SK-N-MC (cell line): ENCODE measurements at regions not wholly inside any gene's neighbourhood (a gene's known extent, or its start where the extent isn't known, plus 50 kb on each side); places are given as distances from the start of the nearest gene placed in this dataset.

ENCODE experiments used
- DNase-seq: peaks from one replicate; pipeline ENCODE4 v3.0.0-alpha.2; 2011; ENCODE audit warnings: low read depth, low spot score
- H3K27ac ChIP-seq: fragments of 200-600 bp; sonication (generic); 2 replicates; pipeline ENCODE4 v1.5.1; 2016; ENCODE audit warnings: mixed run types
- H3K36me3 ChIP-seq: fragments of 200-600 bp; sonication (generic); 2 replicates; pipeline ENCODE4 v1.6.1; 2017; ENCODE audit warnings: antibody characterized with exemption, low read length, mixed read lengths; ENCODE audit not compliant: insufficient read depth
- H3K4me3 ChIP-seq: fragments of 200-600 bp; sonication (generic); 2 replicates; pipeline ENCODE4 v1.5.1; 2016
- H3K9ac ChIP-seq: fragments of 200-600 bp; sonication (generic); 2 replicates; pipeline ENCODE4 v1.8.0; 2017; ENCODE audit warnings: mixed run types, mixed read lengths; ENCODE audit not compliant: insufficient read length
- H3K9me3 ChIP-seq: fragments of 200-600 bp; sonication (generic); 2 replicates; pipeline ENCODE4 v1.6.1; 2017; ENCODE audit warnings: low read depth, mild to moderate bottlenecking, antibody characterized with exemption, low read length, moderate library complexity, mixed read lengths
- EZH2 ChIP-seq: fragments of 200-600 bp; sonication (generic); IDR thresholded peaks from one replicate; pipeline ENCODE4 v1.6.1; 2017; ENCODE audit warnings: antibody characterized with exemption
- FOXP2 ChIP-seq: optimal IDR thresholded peaks from 2 replicates; pipeline ENCODE3; 2011; ENCODE audit warnings: mild to moderate bottlenecking, moderate library complexity; ENCODE audit not compliant: insufficient read depth; ENCODE audit errors: extremely low read length, control extremely low read depth
- POLR2AphosphoS5 ChIP-seq: IDR thresholded peaks from 2 replicates; pipeline ENCODE4 v1.6.1; 2012; ENCODE audit warnings: mild to moderate bottlenecking, low read depth, low read length, borderline replicate concordance

GRCh38 chr10:128587689-128588088, 461.5 kb upstream of the MKI67 start:
- no peak for TF ChIP-seq FOXP2
- TF ChIP-seq EZH2: no peak
- no peak for TF ChIP-seq POLR2AphosphoS5
- H3K4me3 ChIP-seq: no peak overlapping the region
- H3K36me3 ChIP-seq: no peaks in the 10 kb centered on the region
- H3K9me3 ChIP-seq: no peaks in the 10 kb centered on the region
- H3K27ac ChIP-seq: no peak overlapping the region
- H3K9ac ChIP-seq: no peak overlapping the region
- no peak for DNase-seq

GRCh38 chr10:128588402-128588801, 462.2 kb upstream of the MKI67 start:
- H3K27ac ChIP-seq: no peak overlapping the region
- no peaks in the 10 kb centered on the region for H3K9me3 ChIP-seq
- H3K36me3 ChIP-seq: no peaks in the 10 kb centered on the region
- no peak for DNase-seq
- H3K4me3 ChIP-seq: no peak overlapping the region
- H3K9ac ChIP-seq: no peak overlapping the region
- TF ChIP-seq EZH2 (no peak), FOXP2 (no peak), POLR2AphosphoS5 (no peak)

GRCh38 chr10:128594688-128595087, 468.5 kb upstream of the MKI67 start:
- Histone ChIP-seq H3K27ac (no peak overlapping the region), H3K4me3 (no peak overlapping the region), H3K36me3 (no peaks in the 10 kb centered on the region), H3K9me3 (no peaks in the 10 kb centered on the region), H3K9ac (no peak overlapping the region)
- no peak for DNase-seq
- TF ChIP-seq EZH2 (no peak), FOXP2 (no peak), POLR2AphosphoS5 (no peak)

GRCh38 chr10:128596906-128597305, 470.7 kb upstream of the MKI67 start:
- no peak for DNase-seq
- H3K4me3 ChIP-seq: no peak overlapping the region
- H3K36me3 ChIP-seq: no peaks in the 10 kb centered on the region
- H3K9ac ChIP-seq: no peak overlapping the region
- TF ChIP-seq EZH2: no peak
- no peak for TF ChIP-seq POLR2AphosphoS5
- no peak for TF ChIP-seq FOXP2
- no peak overlapping the region for H3K27ac ChIP-seq
- H3K9me3 ChIP-seq: no peaks in the 10 kb centered on the region

GRCh38 chr10:128599030-128599429, 472.8 kb upstream of the MKI67 start:
- Histone ChIP-seq H3K36me3 (no peaks in the 10 kb centered on the region), H3K9me3 (no peaks in the 10 kb centered on the region), H3K4me3 (no peak overlapping the region), H3K27ac (no peak overlapping the region), H3K9ac (no peak overlapping the region)
- DNase-seq: no peak
- no peak for TF ChIP-seq EZH2

- H3K9me3 ChIP-seq: no peaks in the 10 kb centered on the region
- no peak overlapping the region for H3K9ac ChIP-seq
- H3K36me3 ChIP-seq: no peaks in the 10 kb centered on the region
- no peak overlapping the region for H3K4me3 ChIP-seq
- no peak overlapping the region for H3K27ac ChIP-seq
- DNase-seq: no peak
- no peak for TF ChIP-seq POLR2AphosphoS5
- no peak for TF ChIP-seq EZH2
- TF ChIP-seq FOXP2: no peak
Measured at GRCh38 chr10:128599538-128599937, 473.3 kb upstream of the MKI67 start.

GRCh38 chr10:128602183-128602582, 476.0 kb upstream of the MKI67 start:
- H3K9ac ChIP-seq: no peak overlapping the region
- no peaks in the 10 kb centered on the region for H3K36me3 ChIP-seq
- DNase-seq: no peak
- no peaks in the 10 kb centered on the region for H3K9me3 ChIP-seq
- no peak overlapping the region for H3K27ac ChIP-seq
- TF ChIP-seq FOXP2 (no peak), EZH2 (no peak), POLR2AphosphoS5 (no peak)
- no peak overlapping the region for H3K4me3 ChIP-seq

GRCh38 chr10:128604025-128604424, 477.8 kb upstream of the MKI67 start:
- DNase-seq: no peak
- Histone ChIP-seq H3K4me3 (no peak overlapping the region), H3K27ac (no peak overlapping the region), H3K36me3 (no peaks in the 10 kb centered on the region), H3K9ac (no peak overlapping the region), H3K9me3 (no peaks in the 10 kb centered on the region)
- TF ChIP-seq FOXP2 (no peak), POLR2AphosphoS5 (no peak), EZH2 (no peak)

- no peak for TF ChIP-seq POLR2AphosphoS5
- no peak for TF ChIP-seq EZH2
- no peak for TF ChIP-seq FOXP2
- Histone ChIP-seq H3K27ac (no peak overlapping the region), H3K36me3 (no peaks in the 10 kb centered on the region), H3K9me3 (no peaks in the 10 kb centered on the region), H3K4me3 (no peak overlapping the region), H3K9ac (no peak overlapping the region)
- no peak for DNase-seq
Measured at GRCh38 chr10:128605180-128605579, 479.0 kb upstream of the MKI67 start.
